ENCODE measurements at regions not wholly inside any gene's neighbourhood (a gene's known extent, or its start where the extent isn't known, plus 50 kb on each side); places are given as distances from the start of the nearest gene placed in this dataset.

DNA sequence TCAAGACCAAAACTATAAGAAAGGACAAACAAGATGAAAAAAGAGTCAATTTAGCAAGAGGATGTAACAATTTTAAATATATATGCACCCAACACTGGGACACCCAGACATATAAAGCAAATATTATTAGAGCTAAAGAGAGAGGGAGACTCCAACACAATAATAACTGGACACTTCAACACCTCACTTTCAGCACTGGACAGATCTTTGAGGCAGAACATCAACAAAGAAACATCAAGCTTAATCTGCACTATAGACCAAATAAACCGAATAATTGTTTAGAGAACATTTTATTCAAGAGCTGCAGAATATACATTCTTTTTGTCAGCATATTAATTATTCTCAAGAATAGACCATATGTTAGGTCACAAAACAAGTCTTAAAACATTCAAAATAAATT lies 109.7 kb upstream of the TET2 start:
- H3F3A ChIP-seq (ENCODE audit: insufficient read depth), result no peaks in the 10 kb centered on the region
- no peak overlapping the region for H3K4me3 ChIP-seq (ENCODE audit: insufficient read depth, low read length, poor library complexity, severe bottlenecking)
- no peaks in the 10 kb centered on the region for H3K79me2 ChIP-seq (ENCODE audit: insufficient read depth, low read length)
- TF ChIP-seq, protein P1, sequence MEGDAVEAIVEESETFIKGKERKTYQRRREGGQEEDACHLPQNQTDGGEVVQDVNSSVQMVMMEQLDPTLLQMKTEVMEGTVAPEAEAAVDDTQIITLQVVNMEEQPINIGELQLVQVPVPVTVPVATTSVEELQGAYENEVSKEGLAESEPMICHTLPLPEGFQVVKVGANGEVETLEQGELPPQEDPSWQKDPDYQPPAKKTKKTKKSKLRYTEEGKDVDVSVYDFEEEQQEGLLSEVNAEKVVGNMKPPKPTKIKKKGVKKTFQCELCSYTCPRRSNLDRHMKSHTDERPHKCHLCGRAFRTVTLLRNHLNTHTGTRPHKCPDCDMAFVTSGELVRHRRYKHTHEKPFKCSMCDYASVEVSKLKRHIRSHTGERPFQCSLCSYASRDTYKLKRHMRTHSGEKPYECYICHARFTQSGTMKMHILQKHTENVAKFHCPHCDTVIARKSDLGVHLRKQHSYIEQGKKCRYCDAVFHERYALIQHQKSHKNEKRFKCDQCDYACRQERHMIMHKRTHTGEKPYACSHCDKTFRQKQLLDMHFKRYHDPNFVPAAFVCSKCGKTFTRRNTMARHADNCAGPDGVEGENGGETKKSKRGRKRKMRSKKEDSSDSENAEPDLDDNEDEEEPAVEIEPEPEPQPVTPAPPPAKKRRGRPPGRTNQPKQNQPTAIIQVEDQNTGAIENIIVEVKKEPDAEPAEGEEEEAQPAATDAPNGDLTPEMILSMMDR (IDR thresholded peaks at IDR 0.05; ENCODE audit: insufficient read depth, low read length, poor library complexity, severe bottlenecking), result no peak
- no peak for TF ChIP-seq EZH2phosphoT487 (conservative IDR thresholded peaks at IDR 0.05; ENCODE audit: low read length)
- H2AFZ ChIP-seq (ENCODE audit: low read depth, low read length, severe bottlenecking), result no peak overlapping the region
- H4K20me1 ChIP-seq (ENCODE audit: low read depth, low read length), result no peaks in the 10 kb centered on the region
- H3K9me2 ChIP-seq (replicated peaks; ENCODE audit: insufficient read depth, low read length), result no peaks in the 10 kb centered on the region
- no peak overlapping the region for H3K9ac ChIP-seq (ENCODE audit: low read length)
- no peaks in the 10 kb centered on the region for H3K27me3 ChIP-seq (ENCODE audit: low read length)
- H3K9me3 ChIP-seq (ENCODE audit: insufficient read depth, low read length), result no peaks in the 10 kb centered on the region
- no peak overlapping the region for H3K27ac ChIP-seq (ENCODE audit: low read depth, low read length)
- no peaks in the 10 kb centered on the region for H3K36me3 ChIP-seq (ENCODE audit: low read length)
- no peak overlapping the region for H3K4me2 ChIP-seq (ENCODE audit: low read depth, low read length, poor library complexity, severe bottlenecking)

DNA sequence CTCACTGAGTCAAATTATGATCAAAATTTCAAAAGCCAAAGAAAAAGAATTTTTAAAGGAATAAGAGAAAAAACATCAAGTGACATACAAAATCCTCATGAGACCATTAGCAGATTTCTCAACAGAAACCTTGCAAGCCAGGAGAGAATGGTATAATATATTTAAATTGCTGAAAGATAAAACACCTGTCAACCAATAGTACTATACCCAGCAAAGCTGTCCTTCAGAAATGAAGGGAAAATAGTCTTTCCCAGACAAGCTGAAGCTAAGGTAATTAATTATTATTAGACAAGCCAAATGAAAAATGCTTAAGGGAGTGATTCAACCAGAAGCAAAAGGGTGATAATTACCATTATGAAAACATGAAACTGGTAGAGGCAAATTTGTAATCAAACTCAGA lies 104.2 kb upstream of the TET2 start:
- TF ChIP-seq, protein P1 (IDR thresholded peaks at IDR 0.05; ENCODE audit: insufficient read depth, low read length, poor library complexity, severe bottlenecking), result no peak
- TF ChIP-seq EZH2phosphoT487 (conservative IDR thresholded peaks at IDR 0.05; ENCODE audit: low read length), result no peak
- Histone ChIP-seq H3K9me2 (replicated peaks; ENCODE audit: insufficient read depth, low read length) (no peaks in the 10 kb centered on the region), H3K9ac (ENCODE audit: low read length) (no peak overlapping the region), H3K36me3 (ENCODE audit: low read length) (no peaks in the 10 kb centered on the region), H2AFZ (ENCODE audit: low read depth, low read length, severe bottlenecking) (no peak overlapping the region), H3K9me3 (ENCODE audit: insufficient read depth, low read length) (no peaks in the 10 kb centered on the region), H4K20me1 (ENCODE audit: low read depth, low read length) (no peaks in the 10 kb centered on the region), H3F3A (ENCODE audit: insufficient read depth) (no peaks in the 10 kb centered on the region), H3K27ac (ENCODE audit: low read depth, low read length) (no peak overlapping the region), H3K79me2 (ENCODE audit: insufficient read depth, low read length) (no peaks in the 10 kb centered on the region), H3K27me3 (ENCODE audit: low read length) (no peaks in the 10 kb centered on the region), H3K4me3 (ENCODE audit: insufficient read depth, low read length, poor library complexity, severe bottlenecking) (no peak overlapping the region), H3K4me2 (ENCODE audit: low read depth, low read length, poor library complexity, severe bottlenecking) (no peak overlapping the region)

DNA sequence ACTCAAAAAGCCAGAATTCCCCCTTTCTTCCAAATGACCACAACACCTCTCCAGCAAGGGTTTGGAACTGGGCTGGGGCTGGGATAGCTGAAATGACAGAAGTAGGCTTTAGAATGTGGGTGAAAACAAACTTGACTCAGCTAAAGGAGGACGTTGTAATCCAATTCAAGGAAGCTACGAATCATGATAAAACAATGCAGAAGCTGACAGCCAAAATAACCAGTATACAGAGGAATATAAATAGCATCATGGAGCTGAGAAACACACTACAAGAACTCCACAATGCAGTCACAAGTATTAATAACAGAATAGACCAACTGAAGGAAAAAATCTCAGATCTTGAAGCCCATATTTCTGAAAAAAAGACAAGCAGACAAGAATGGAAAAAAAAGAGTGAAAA lies 95.8 kb upstream of the TET2 start:
- H2AFZ ChIP-seq (ENCODE audit: low read depth, low read length, severe bottlenecking), result no peak overlapping the region
- H3F3A ChIP-seq (ENCODE audit: insufficient read depth), result no peaks in the 10 kb centered on the region
- no peak for TF ChIP-seq EZH2phosphoT487 (conservative IDR thresholded peaks at IDR 0.05; ENCODE audit: low read length)
- TF ChIP-seq, protein P1 (IDR thresholded peaks at IDR 0.05; ENCODE audit: insufficient read depth, low read length, poor library complexity, severe bottlenecking), result no peak
- no peaks in the 10 kb centered on the region for H4K20me1 ChIP-seq (ENCODE audit: low read depth, low read length)
- H3K9me2 ChIP-seq (replicated peaks; ENCODE audit: insufficient read depth, low read length), result no peaks in the 10 kb centered on the region
- no peak overlapping the region for H3K9ac ChIP-seq (ENCODE audit: low read length)
- no peak overlapping the region for H3K4me3 ChIP-seq (ENCODE audit: insufficient read depth, low read length, poor library complexity, severe bottlenecking)
- no peaks in the 10 kb centered on the region for H3K36me3 ChIP-seq (ENCODE audit: low read length)
- no peak overlapping the region for H3K27ac ChIP-seq (ENCODE audit: low read depth, low read length)
- H3K4me2 ChIP-seq (ENCODE audit: low read depth, low read length, poor library complexity, severe bottlenecking), result no peak overlapping the region
- H3K27me3 ChIP-seq (ENCODE audit: low read length), result no peaks in the 10 kb centered on the region
- H3K9me3 ChIP-seq (ENCODE audit: insufficient read depth, low read length), result no peaks in the 10 kb centered on the region
- H3K79me2 ChIP-seq (ENCODE audit: insufficient read depth, low read length), result no peaks in the 10 kb centered on the region

Data from SU-DHL-6 (cell line).